GM20000 (cell line): ENCODE measurements at regions not wholly inside any gene's neighbourhood (a gene's known extent, or its start where the extent isn't known, plus 50 kb on each side); places are given as distances from the start of the nearest gene placed in this dataset.

ENCODE experiments used
- DNase-seq: peaks from one replicate; pipeline ENCODE4 v3.0.0; 2012; ENCODE audit warnings: low spot score
- CTCF ChIP-seq: IDR thresholded peaks from 2 replicates; pipeline ENCODE4 v1.5.1; 2012; ENCODE audit warnings: mild to moderate bottlenecking, control low read depth; ENCODE audit errors: extremely low read depth, missing control alignments

GRCh38 chr12:22740656-22741355, 115.8 kb downstream of the ETNK1 start:
- no peak for TF ChIP-seq CTCF
- no peak for DNase-seq

GRCh38 chr12:22743700-22744099, 118.7 kb downstream of the ETNK1 start:
- no peak for TF ChIP-seq CTCF

GRCh38 chr12:22744197-22744596, 119.2 kb downstream of the ETNK1 start:
- no peak for DNase-seq
- TF ChIP-seq CTCF = no peak

More at GRCh38 chr12:22743700-22744099, 118.7 kb downstream of the ETNK1 start:
- no peak for DNase-seq

GRCh38 chr12:22746720-22747119, 121.7 kb downstream of the ETNK1 start:
- DNase-seq = no peak

GRCh38 chr12:22755629-22756028, 130.7 kb downstream of the ETNK1 start:
- no peak for DNase-seq
- no peak for TF ChIP-seq CTCF

More at GRCh38 chr12:22746720-22747119, 121.7 kb downstream of the ETNK1 start:
- no peak for TF ChIP-seq CTCF

- no peak for DNase-seq
- TF ChIP-seq CTCF = no peak
Observed at GRCh38 chr12:22759769-22760674, 135.1 kb downstream of the ETNK1 start.
